Activated naive CD4-positive, alpha-beta T cell treated with anti-CD3 and anti-CD28 coated beads for 36 hours (primary cell): ENCODE measurements at regions not wholly inside any gene's neighbourhood (a gene's known extent, or its start where the extent isn't known, plus 50 kb on each side); places are given as distances from the start of the nearest gene placed in this dataset.

Experiments used
- CTCF ChIA-PET: fragments of 350-600 bp; sonication (Branson Sonifier 250); formaldehyde crosslinking; loops from one replicate; lab custom pipeline; 2021; ENCODE audit warnings: antibody characterized with exemption; lab: Charles Lee
- DNase-seq: peaks from one replicate; pipeline ENCODE4 v3.0.0-alpha.2; 2020
- H3K27ac Mint-ChIP-seq: one replicate; pipeline ENCODE4 v1.8.0; 2021; ENCODE audit warnings: mild to moderate bottlenecking, mixed read lengths
- H3K27me3 Mint-ChIP-seq: one replicate; pipeline ENCODE4 v1.8.0; 2021; ENCODE audit warnings: low read depth, mixed read lengths
- H3K36me3 Mint-ChIP-seq: one replicate; pipeline ENCODE4 v1.8.0; 2021; ENCODE audit warnings: low read depth, mixed read lengths
- H3K4me1 Mint-ChIP-seq: one replicate; pipeline ENCODE4 v1.8.0; 2021; ENCODE audit warnings: low read depth, mixed read lengths
- H3K4me3 Mint-ChIP-seq: one replicate; pipeline ENCODE4 v1.8.0; 2021; ENCODE audit warnings: mild to moderate bottlenecking, moderate library complexity, mixed read lengths
- H3K9me3 Mint-ChIP-seq: one replicate; pipeline ENCODE4 v1.8.0; 2021; ENCODE audit warnings: mixed read lengths
- intact Hi-C: fragments of 100-400 bp; cut with micrococcal nuclease; formaldehyde crosslinking; loops from one replicate; pipeline ENCODE4 v1.15.1; 2023

GRCh38 chr2:145114726-145115125 lies 594.8 kb upstream of the ZEB2 start:
- no peaks in the 10 kb centered on the region for H3K36me3 Mint-ChIP-seq
- CTCF ChIA-PET, result no interaction called here
- no peak overlapping the region for H3K27ac Mint-ChIP-seq

GRCh38 chr2:145112467-145112866 lies 592.5 kb upstream of the ZEB2 start:
- Mint-ChIP-seq H3K27me3 (no peaks in the 10 kb centered on the region), H3K27ac (no peak overlapping the region), H3K9me3 (peaks cover 3% of the 10 kb centered on the region), H3K36me3 (no peaks in the 10 kb centered on the region), H3K4me1 (no peaks in the 10 kb centered on the region), H3K4me3 (no peak overlapping the region)
- intact Hi-C loops, result no loop called here
- DNase-seq, result no peak
- CTCF ChIA-PET, result no interaction called here

More at GRCh38 chr2:145114726-145115125, 594.8 kb upstream of the ZEB2 start:
- Mint-ChIP-seq H3K27me3 (no peaks in the 10 kb centered on the region), H3K9me3 (no peaks in the 10 kb centered on the region), H3K4me1 (no peaks in the 10 kb centered on the region), H3K4me3 (no peak overlapping the region)
- intact Hi-C loops, result no loop called here
- no peak for DNase-seq

- Mint-ChIP-seq H3K36me3 (no peaks in the 10 kb centered on the region), H3K27ac (no peak overlapping the region)
- CTCF ChIA-PET, result no interaction called here
These were observed 590.9 kb upstream of the ZEB2 start for GRCh38 chr2:145110668-145111356.

GRCh38 chr2:145108959-145109710 lies 589.2 kb upstream of the ZEB2 start:
- H3K36me3 Mint-ChIP-seq, result no peaks in the 10 kb centered on the region
- intact Hi-C loops, result no loop called here
- no peaks in the 10 kb centered on the region for H3K27me3 Mint-ChIP-seq
- H3K4me3 Mint-ChIP-seq, result no peak overlapping the region
- H3K4me1 Mint-ChIP-seq, result no peaks in the 10 kb centered on the region
- H3K9me3 Mint-ChIP-seq, result peaks cover 3% of the 10 kb centered on the region
- CTCF ChIA-PET, result no interaction called here
- no peak overlapping the region for H3K27ac Mint-ChIP-seq
- DNase-seq, result no peak

More at GRCh38 chr2:145110668-145111356, 590.9 kb upstream of the ZEB2 start:
- no peaks in the 10 kb centered on the region for H3K4me1 Mint-ChIP-seq
- H3K4me3 Mint-ChIP-seq, result no peak overlapping the region
- H3K27me3 Mint-ChIP-seq, result no peaks in the 10 kb centered on the region
- DNase-seq, result no peak
- H3K9me3 Mint-ChIP-seq, result peaks cover 3% of the 10 kb centered on the region
- intact Hi-C loops, result no loop called here

GRCh38 chr2:145108361-145108778 lies 588.5 kb upstream of the ZEB2 start:
- CTCF ChIA-PET, result interaction anchor here (0.6 kb wide), 1 partner anchor 326 kb away, joined by 4 read pairs; no protein-coding TSS in a partner anchor
- H3K27ac Mint-ChIP-seq, result no peak overlapping the region
- H3K4me3 Mint-ChIP-seq, result no peak overlapping the region

GRCh38 chr2:145106293-145106692 lies 586.4 kb upstream of the ZEB2 start:
- Mint-ChIP-seq H3K27ac (no peak overlapping the region), H3K4me3 (no peak overlapping the region), H3K9me3 (peaks cover 6% of the 10 kb centered on the region), H3K27me3 (no peaks in the 10 kb centered on the region), H3K36me3 (no peaks in the 10 kb centered on the region), H3K4me1 (no peaks in the 10 kb centered on the region)
- intact Hi-C loops, result no loop called here
- CTCF ChIA-PET, result no interaction called here
- DNase-seq, result no peak

More at GRCh38 chr2:145108361-145108778, 588.5 kb upstream of the ZEB2 start:
- Mint-ChIP-seq H3K27me3 (no peaks in the 10 kb centered on the region), H3K4me1 (no peaks in the 10 kb centered on the region), H3K9me3 (peaks cover 3% of the 10 kb centered on the region), H3K36me3 (no peaks in the 10 kb centered on the region)
- intact Hi-C loops, result no loop called here
- no peak for DNase-seq

- Mint-ChIP-seq H3K27ac (no peak overlapping the region), H3K4me3 (no peak overlapping the region), H3K9me3 (peaks cover 4% of the 10 kb centered on the region), H3K36me3 (no peaks in the 10 kb centered on the region), H3K27me3 (no peaks in the 10 kb centered on the region), H3K4me1 (no peaks in the 10 kb centered on the region)
- no peak for DNase-seq
- intact Hi-C loops, result no loop called here
- CTCF ChIA-PET, result no interaction called here
These were observed 582.8 kb upstream of the ZEB2 start for GRCh38 chr2:145102706-145103105.

- Mint-ChIP-seq H3K36me3 (no peaks in the 10 kb centered on the region), H3K27ac (no peak overlapping the region), H3K4me3 (no peak overlapping the region), H3K27me3 (no peaks in the 10 kb centered on the region), H3K9me3 (peaks cover 4% of the 10 kb centered on the region), H3K4me1 (no peaks in the 10 kb centered on the region)
- DNase-seq, result no peak
- CTCF ChIA-PET, result no interaction called here
- intact Hi-C loops, result no loop called here
These were observed 580.4 kb upstream of the ZEB2 start for GRCh38 chr2:145100301-145100700.

- Mint-ChIP-seq H3K9me3 (no peaks in the 10 kb centered on the region), H3K27me3 (no peaks in the 10 kb centered on the region), H3K4me1 (no peaks in the 10 kb centered on the region), H3K27ac (no peak overlapping the region), H3K4me3 (no peak overlapping the region), H3K36me3 (no peaks in the 10 kb centered on the region)
- no peak for DNase-seq
- intact Hi-C loops, result no loop called here
- CTCF ChIA-PET, result no interaction called here
These were observed 576.7 kb upstream of the ZEB2 start for GRCh38 chr2:145096582-145096981.

GRCh38 chr2:145095641-145096435 lies 575.9 kb upstream of the ZEB2 start:
- no peak for DNase-seq
- intact Hi-C loops, result no loop called here

GRCh38 chr2:145094370-145094769 lies 574.5 kb upstream of the ZEB2 start:
- H3K4me3 Mint-ChIP-seq, result no peak overlapping the region
- CTCF ChIA-PET, result no interaction called here

More at GRCh38 chr2:145095641-145096435, 575.9 kb upstream of the ZEB2 start:
- no peaks in the 10 kb centered on the region for H3K9me3 Mint-ChIP-seq
- H3K4me1 Mint-ChIP-seq, result no peaks in the 10 kb centered on the region
- no peak overlapping the region for H3K27ac Mint-ChIP-seq
- CTCF ChIA-PET, result no interaction called here
- no peaks in the 10 kb centered on the region for H3K36me3 Mint-ChIP-seq
- H3K4me3 Mint-ChIP-seq, result no peak overlapping the region
- H3K27me3 Mint-ChIP-seq, result no peaks in the 10 kb centered on the region

GRCh38 chr2:145091967-145092366 lies 572.0 kb upstream of the ZEB2 start:
- intact Hi-C loops, result no loop called here
- Mint-ChIP-seq H3K4me3 (no peak overlapping the region), H3K27ac (no peak overlapping the region), H3K4me1 (no peaks in the 10 kb centered on the region), H3K27me3 (no peaks in the 10 kb centered on the region), H3K36me3 (no peaks in the 10 kb centered on the region), H3K9me3 (no peaks in the 10 kb centered on the region)
- no peak for DNase-seq
- CTCF ChIA-PET, result no interaction called here

More at GRCh38 chr2:145094370-145094769, 574.5 kb upstream of the ZEB2 start:
- H3K27me3 Mint-ChIP-seq, result no peaks in the 10 kb centered on the region
- H3K4me1 Mint-ChIP-seq, result no peaks in the 10 kb centered on the region
- no peak for DNase-seq
- intact Hi-C loops, result no loop called here
- H3K27ac Mint-ChIP-seq, result no peak overlapping the region
- no peaks in the 10 kb centered on the region for H3K9me3 Mint-ChIP-seq
- no peaks in the 10 kb centered on the region for H3K36me3 Mint-ChIP-seq
